HG02938 (cell line): ENCODE measurements at regions not wholly inside any gene's neighbourhood (a gene's known extent, or its start where the extent isn't known, plus 50 kb on each side); places are given as distances from the start of the nearest gene placed in this dataset.
"Not testable (repeated sequence)": the region's sequence is repeated elsewhere in the genome, so short reads cannot be mapped to it uniquely, and the experiment has no call there.

Source experiments
- ATAC-seq: cut with Tn5 transposase; IDR thresholded peaks from one replicate; pipeline ENCODE4 v1.9.1; 2021; ENCODE audit warnings: mild to moderate bottlenecking, moderate library complexity; ENCODE audit not compliant: unreplicated experiment

GRCh38 chr1:213523781-213524398 is 463.9 kb upstream of the PROX1 start:
- no peak for ATAC-seq

GRCh38 chr1:213526306-213526705 is 461.5 kb upstream of the PROX1 start:
- no peak for ATAC-seq

- ATAC-seq = no peak
Measured at GRCh38 chr1:213530611-213531320, 457.0 kb upstream of the PROX1 start.

GRCh38 chr1:213531369-213532310 is 456.1 kb upstream of the PROX1 start:
- no peak for ATAC-seq

GRCh38 chr1:213533125-213533524 is 454.6 kb upstream of the PROX1 start:
- no peak for ATAC-seq

GRCh38 chr1:213535679-213536078 is 452.1 kb upstream of the PROX1 start:
- no peak for ATAC-seq

GRCh38 chr1:213538251-213538650 is 449.5 kb upstream of the PROX1 start:
- no peak for ATAC-seq

- no peak for ATAC-seq
Measured at GRCh38 chr1:213539464-213539863, 448.3 kb upstream of the PROX1 start.

- no peak for ATAC-seq
Measured at GRCh38 chr1:213541641-213542040, 446.1 kb upstream of the PROX1 start.

GRCh38 chr1:213545181-213545580 is 442.6 kb upstream of the PROX1 start:
- not testable (repeated sequence) for ATAC-seq

- ATAC-seq = no peak
Measured at GRCh38 chr1:213549982-213550381, 437.8 kb upstream of the PROX1 start.

- ATAC-seq = no peak
Measured at GRCh38 chr1:213550804-213551203, 437.0 kb upstream of the PROX1 start.

GRCh38 chr1:213552045-213552444 is 435.7 kb upstream of the PROX1 start:
- ATAC-seq = no peak

GRCh38 chr1:213560226-213560625 is 427.5 kb upstream of the PROX1 start:
- no peak for ATAC-seq

GRCh38 chr1:213561870-213562269 is 425.9 kb upstream of the PROX1 start:
- ATAC-seq = no peak

- no peak for ATAC-seq
Measured at GRCh38 chr1:213564215-213564659, 423.5 kb upstream of the PROX1 start.

- no peak for ATAC-seq
Measured at GRCh38 chr1:213568929-213569815, 418.6 kb upstream of the PROX1 start.

GRCh38 chr1:213569816-213570150 is 418.0 kb upstream of the PROX1 start:
- no peak for ATAC-seq

GRCh38 chr1:213570487-213570886 is 417.3 kb upstream of the PROX1 start:
- ATAC-seq = no peak

- ATAC-seq = no peak
Measured at GRCh38 chr1:213571419-213571818, 416.4 kb upstream of the PROX1 start.

GRCh38 chr1:213571843-213572242 is 415.9 kb upstream of the PROX1 start:
- ATAC-seq = no peak
